HUES48 (cell line): ENCODE measurements at regions not wholly inside any gene's neighbourhood (a gene's known extent, or its start where the extent isn't known, plus 50 kb on each side); places are given as distances from the start of the nearest gene placed in this dataset.

Experiments
- H3K27ac ChIP-seq: one replicate; pipeline ENCODE4 v1.7.0; 2013; ENCODE audit warnings: low read depth, low read length, inconsistent platforms
- H3K27me3 ChIP-seq: 2 replicates; pipeline ENCODE4 v1.6.1; 2013; ENCODE audit warnings: mild to moderate bottlenecking, low read length; ENCODE audit not compliant: control insufficient read depth, insufficient read depth
- H3K36me3 ChIP-seq: 2 replicates; pipeline ENCODE4 v1.6.1; 2013; ENCODE audit warnings: low read length; ENCODE audit not compliant: control insufficient read depth, insufficient read depth
- H3K4me1 ChIP-seq: 2 replicates; pipeline ENCODE4 v1.6.1; 2013; ENCODE audit warnings: mild to moderate bottlenecking, low read length; ENCODE audit not compliant: control insufficient read depth, insufficient read depth
- H3K4me3 ChIP-seq: 2 replicates; pipeline ENCODE4 v1.5.1; 2013; ENCODE audit warnings: mild to moderate bottlenecking, low read depth, low read length
- H3K9ac ChIP-seq: 2 replicates; pipeline ENCODE4 v1.6.1; 2013; ENCODE audit warnings: mild to moderate bottlenecking, low read depth, low read length, moderate library complexity
- H3K9me3 ChIP-seq: 2 replicates; pipeline ENCODE4 v1.6.1; 2013; ENCODE audit warnings: low read length; ENCODE audit not compliant: control insufficient read depth, insufficient read depth

GRCh38 chr18:25726298-25726697, 364.1 kb downstream of the SS18 start:
- H3K9me3 ChIP-seq = peaks cover 6% of the 10 kb centered on the region; the same call in 1 of the 2 replicates
- no peaks in the 10 kb centered on the region for H3K36me3 ChIP-seq
- no peak overlapping the region for H3K4me3 ChIP-seq
- H3K27ac ChIP-seq = no peak overlapping the region
- no peak overlapping the region for H3K9ac ChIP-seq
- no peaks in the 10 kb centered on the region for H3K27me3 ChIP-seq
- H3K4me1 ChIP-seq = peaks cover 10% of the 10 kb centered on the region

- peaks cover 5% of the 10 kb centered on the region; the same call in 1 of the 2 replicates for H3K9me3 ChIP-seq
- H3K27me3 ChIP-seq = no peaks in the 10 kb centered on the region
- peaks cover 10% of the 10 kb centered on the region for H3K4me1 ChIP-seq
- no peak overlapping the region for H3K4me3 ChIP-seq
- no peak overlapping the region for H3K27ac ChIP-seq
- no peaks in the 10 kb centered on the region for H3K36me3 ChIP-seq
- no peak overlapping the region for H3K9ac ChIP-seq
These were observed 364.9 kb downstream of the SS18 start for GRCh38 chr18:25725501-25725900.

- Histone ChIP-seq H3K4me1 (peaks cover 10% of the 10 kb centered on the region), H3K27me3 (no peaks in the 10 kb centered on the region), H3K27ac (no peak overlapping the region), H3K36me3 (no peaks in the 10 kb centered on the region), H3K9me3 (0 out of 2 replicates have a peak, but pooled peaks cover under 1% of the 10 kb centered on the region), H3K4me3 (no peak overlapping the region), H3K9ac (no peak overlapping the region)
These were observed 365.4 kb downstream of the SS18 start for GRCh38 chr18:25724997-25725396.

- Histone ChIP-seq H3K9me3 (no peaks in the 10 kb centered on the region), H3K27ac (no peak overlapping the region), H3K4me1 (peaks cover 2% of the 10 kb centered on the region), H3K4me3 (no peak overlapping the region), H3K36me3 (no peaks in the 10 kb centered on the region), H3K27me3 (no peaks in the 10 kb centered on the region), H3K9ac (no peak overlapping the region)
These were observed 366.3 kb downstream of the SS18 start for GRCh38 chr18:25724121-25724520.

- H3K27ac ChIP-seq = no peak overlapping the region
- peaks cover 18% of the 10 kb centered on the region for H3K9me3 ChIP-seq
- H3K4me3 ChIP-seq = no peak overlapping the region
- no peaks in the 10 kb centered on the region for H3K36me3 ChIP-seq
- no peaks in the 10 kb centered on the region for H3K27me3 ChIP-seq
- H3K4me1 ChIP-seq = peaks cover 4% of the 10 kb centered on the region; the same call in 1 of the 2 replicates
- H3K9ac ChIP-seq = no peak overlapping the region
These were observed 361.1 kb upstream of the ZNF521 start for GRCh38 chr18:25713103-25713502.

- Histone ChIP-seq H3K27ac (no peak overlapping the region), H3K27me3 (no peaks in the 10 kb centered on the region), H3K36me3 (no peaks in the 10 kb centered on the region), H3K4me1 (peaks cover 6% of the 10 kb centered on the region; the same call in 1 of the 2 replicates), H3K4me3 (no peak overlapping the region), H3K9ac (no peak overlapping the region), H3K9me3 (peaks cover 16% of the 10 kb centered on the region)
These were observed 359.0 kb upstream of the ZNF521 start for GRCh38 chr18:25710981-25711380.

- no peaks in the 10 kb centered on the region for H3K9me3 ChIP-seq
- no peak overlapping the region for H3K4me3 ChIP-seq
- no peaks in the 10 kb centered on the region for H3K27me3 ChIP-seq
- no peak overlapping the region for H3K9ac ChIP-seq
- no peak overlapping the region for H3K27ac ChIP-seq
- H3K36me3 ChIP-seq = no peaks in the 10 kb centered on the region
- peaks cover 5% of the 10 kb centered on the region; the same call in 1 of the 2 replicates for H3K4me1 ChIP-seq
These were observed 353.7 kb upstream of the ZNF521 start for GRCh38 chr18:25705650-25706049.

- Histone ChIP-seq H3K36me3 (no peaks in the 10 kb centered on the region), H3K9me3 (no peaks in the 10 kb centered on the region), H3K9ac (no peak overlapping the region), H3K4me1 (0 out of 2 replicates have a peak, but pooled peaks cover 2% of the 10 kb centered on the region), H3K27me3 (no peaks in the 10 kb centered on the region), H3K4me3 (no peak overlapping the region), H3K27ac (no peak overlapping the region)
These were observed 352.5 kb upstream of the ZNF521 start for GRCh38 chr18:25704494-25704893.

- H3K9me3 ChIP-seq = no peaks in the 10 kb centered on the region
- no peak overlapping the region for H3K9ac ChIP-seq
- no peaks in the 10 kb centered on the region for H3K36me3 ChIP-seq
- no peak overlapping the region for H3K4me3 ChIP-seq
- no peaks in the 10 kb centered on the region for H3K27me3 ChIP-seq
- no peak overlapping the region for H3K27ac ChIP-seq
- H3K4me1 ChIP-seq = 0 out of 2 replicates have a peak, but pooled peaks cover 2% of the 10 kb centered on the region
These were observed 352.1 kb upstream of the ZNF521 start for GRCh38 chr18:25704071-25704470.

GRCh38 chr18:25701821-25702220, 349.9 kb upstream of the ZNF521 start:
- Histone ChIP-seq H3K27ac (no peak overlapping the region), H3K4me1 (0 out of 2 replicates have a peak, but pooled peaks cover 2% of the 10 kb centered on the region), H3K9ac (no peak overlapping the region), H3K27me3 (no peaks in the 10 kb centered on the region), H3K9me3 (no peaks in the 10 kb centered on the region), H3K4me3 (no peak overlapping the region), H3K36me3 (no peaks in the 10 kb centered on the region)

GRCh38 chr18:25686960-25687500, 335.1 kb upstream of the ZNF521 start:
- Histone ChIP-seq H3K36me3 (no peaks in the 10 kb centered on the region), H3K4me3 (no peak overlapping the region), H3K27me3 (no peaks in the 10 kb centered on the region), H3K9ac (no peak overlapping the region), H3K4me1 (0 out of 2 replicates have a peak, but pooled peaks cover 6% of the 10 kb centered on the region), H3K27ac (no peak overlapping the region), H3K9me3 (no peaks in the 10 kb centered on the region)
